HG02610 (cell line): ENCODE measurements at regions not wholly inside any gene's neighbourhood (a gene's known extent, or its start where the extent isn't known, plus 50 kb on each side); places are given as distances from the start of the nearest gene placed in this dataset.
"Not testable (repeated sequence)": the region's sequence is repeated elsewhere in the genome, so short reads cannot be mapped to it uniquely, and the experiment has no call there.

ENCODE experiments used
- ATAC-seq: cut with Tn5 transposase; IDR thresholded peaks from one replicate; pipeline ENCODE4 v1.9.1; 2021; ENCODE audit warnings: mild to moderate bottlenecking, moderate library complexity; ENCODE audit not compliant: unreplicated experiment

DNA sequence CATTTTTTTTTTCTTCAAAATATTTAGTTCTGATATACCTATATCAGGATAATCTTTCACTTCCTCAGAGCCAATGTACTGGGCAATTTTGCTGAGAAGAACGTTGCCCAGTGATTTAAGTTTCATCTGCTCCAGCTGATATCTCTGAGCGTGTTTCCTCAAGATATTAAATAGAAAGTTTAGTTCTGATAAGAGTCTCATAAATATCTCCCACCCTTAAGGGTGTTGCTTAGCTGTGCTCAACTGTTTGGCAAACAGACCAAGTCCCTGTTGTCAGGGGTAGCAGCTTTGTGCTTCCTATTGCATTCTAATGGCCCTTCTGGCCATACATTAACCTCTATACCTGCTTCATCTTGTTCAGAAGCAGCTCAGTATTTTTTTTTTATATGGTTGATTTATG is 84.7 kb upstream of the GPR141 start:
- no peak for ATAC-seq

- ATAC-seq, result no peak
These were observed 82.2 kb upstream of the GPR141 start for GRCh38 chr7:37601321-37601720.

GRCh38 chr7:37604078-37604477 is 79.5 kb upstream of the GPR141 start:
- no peak for ATAC-seq

DNA sequence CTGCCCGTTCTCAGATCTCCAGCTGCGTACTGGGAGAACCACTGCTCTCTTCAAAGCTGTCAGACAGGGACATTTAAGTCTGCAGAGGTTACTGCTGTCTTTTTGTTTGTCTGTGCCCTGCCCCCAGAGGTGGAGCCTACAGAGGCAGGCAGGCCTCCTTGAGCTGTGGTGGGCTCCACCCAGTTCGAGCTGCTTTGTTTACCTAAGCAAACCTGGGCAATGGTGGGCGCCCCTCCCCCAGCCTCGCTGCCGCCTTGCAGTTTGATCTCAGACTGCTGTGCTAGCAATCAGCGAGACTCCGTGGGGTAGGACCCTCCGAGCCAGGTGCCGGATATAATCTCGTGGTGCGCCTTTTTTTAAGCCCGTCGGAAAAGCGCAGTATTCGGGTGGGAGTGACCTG is 66.2 kb upstream of the GPR141 start:
- not testable (repeated sequence) for ATAC-seq

- no peak for ATAC-seq
These were observed 50.5 kb upstream of the GPR141 start for GRCh38 chr7:37633048-37633447.
